HL-60 (cell line): ENCODE measurements at regions not wholly inside any gene's neighbourhood (a gene's known extent, or its start where the extent isn't known, plus 50 kb on each side); places are given as distances from the start of the nearest gene placed in this dataset.

Experiments used
- DNase-seq, 2 experiments: peaks; one replicate each; pipeline ENCODE4 v3.0.0-alpha.2; 2010 to 2020; ENCODE audit warnings: low read depth in 1 of 2, low spot score in 1 of 2
- H3K27ac ChIP-seq: fragments of 250-450 bp; sonication (Bioruptor Pico); replicated peaks from 2 replicates; pipeline ENCODE4 v1.5.1; 2020; ENCODE audit warnings: mild to moderate bottlenecking, moderate library complexity
- H3K27me3 ChIP-seq: fragments of 250-450 bp; sonication (Bioruptor Pico); 2 replicates; pipeline ENCODE4 v1.5.1; 2021; ENCODE audit warnings: mild to moderate bottlenecking, moderate library complexity; ENCODE audit not compliant: insufficient read depth, poor library complexity, severe bottlenecking
- H3K4me3 ChIP-seq: replicated peaks from 2 replicates; pipeline ENCODE4 v1.5.1; 2011; ENCODE audit warnings: mild to moderate bottlenecking, control low read depth, low read length; ENCODE audit not compliant: insufficient read depth
- GABPA ChIP-seq: IDR thresholded peaks from 2 replicates; pipeline ENCODE4 v1.6.1; 2012; ENCODE audit warnings: low read depth
- POLR2AphosphoS5 ChIP-seq: IDR thresholded peaks from 2 replicates; pipeline ENCODE4 v1.6.1; 2012; ENCODE audit warnings: low read depth
- SPI1 ChIP-seq: IDR thresholded peaks from 2 replicates; pipeline ENCODE4 v1.6.1; 2012; ENCODE audit warnings: low read depth, mild to moderate bottlenecking, borderline replicate concordance
- TF ChIP-seq, protein P1 (sequence below): IDR thresholded peaks from 2 replicates; pipeline ENCODE4 v1.6.1; 2012; ENCODE audit warnings: low read depth; ENCODE audit not compliant: insufficient replicate concordance
- TF ChIP-seq, protein P2 (sequence below): IDR thresholded peaks from one replicate; pipeline ENCODE4 v1.5.1; 2011; ENCODE audit warnings: low read length, control low read depth, inconsistent platforms; ENCODE audit not compliant: insufficient read depth

DNA sequence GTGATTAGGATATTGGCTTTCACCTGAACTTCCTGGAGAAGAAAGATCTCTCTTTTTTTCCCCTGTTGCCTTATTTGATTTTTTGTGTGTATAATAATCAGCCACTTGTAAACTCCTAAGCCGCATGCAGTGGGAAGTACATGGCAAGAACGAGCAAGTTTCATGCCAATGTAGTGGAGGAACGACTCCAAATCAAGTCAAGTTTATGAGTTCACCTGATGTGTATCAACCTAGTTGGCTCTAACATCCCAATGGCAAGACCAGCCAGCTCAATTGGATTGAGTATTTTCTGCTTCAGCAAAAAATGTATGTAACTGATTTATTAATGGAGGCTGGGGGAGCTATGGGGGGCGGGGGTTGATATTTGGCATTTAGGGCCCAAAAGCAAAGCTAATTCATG lies 65.5 kb upstream of the LYZL1 start:
- Histone ChIP-seq H3K27ac (no peak overlapping the region), H3K4me3 (no peak overlapping the region), H3K27me3 (no peaks in the 10 kb centered on the region)
- DNase-seq, result no peak
- no peak for TF ChIP-seq SPI1
- no peak for TF ChIP-seq POLR2AphosphoS5
- TF ChIP-seq, protein P1, sequence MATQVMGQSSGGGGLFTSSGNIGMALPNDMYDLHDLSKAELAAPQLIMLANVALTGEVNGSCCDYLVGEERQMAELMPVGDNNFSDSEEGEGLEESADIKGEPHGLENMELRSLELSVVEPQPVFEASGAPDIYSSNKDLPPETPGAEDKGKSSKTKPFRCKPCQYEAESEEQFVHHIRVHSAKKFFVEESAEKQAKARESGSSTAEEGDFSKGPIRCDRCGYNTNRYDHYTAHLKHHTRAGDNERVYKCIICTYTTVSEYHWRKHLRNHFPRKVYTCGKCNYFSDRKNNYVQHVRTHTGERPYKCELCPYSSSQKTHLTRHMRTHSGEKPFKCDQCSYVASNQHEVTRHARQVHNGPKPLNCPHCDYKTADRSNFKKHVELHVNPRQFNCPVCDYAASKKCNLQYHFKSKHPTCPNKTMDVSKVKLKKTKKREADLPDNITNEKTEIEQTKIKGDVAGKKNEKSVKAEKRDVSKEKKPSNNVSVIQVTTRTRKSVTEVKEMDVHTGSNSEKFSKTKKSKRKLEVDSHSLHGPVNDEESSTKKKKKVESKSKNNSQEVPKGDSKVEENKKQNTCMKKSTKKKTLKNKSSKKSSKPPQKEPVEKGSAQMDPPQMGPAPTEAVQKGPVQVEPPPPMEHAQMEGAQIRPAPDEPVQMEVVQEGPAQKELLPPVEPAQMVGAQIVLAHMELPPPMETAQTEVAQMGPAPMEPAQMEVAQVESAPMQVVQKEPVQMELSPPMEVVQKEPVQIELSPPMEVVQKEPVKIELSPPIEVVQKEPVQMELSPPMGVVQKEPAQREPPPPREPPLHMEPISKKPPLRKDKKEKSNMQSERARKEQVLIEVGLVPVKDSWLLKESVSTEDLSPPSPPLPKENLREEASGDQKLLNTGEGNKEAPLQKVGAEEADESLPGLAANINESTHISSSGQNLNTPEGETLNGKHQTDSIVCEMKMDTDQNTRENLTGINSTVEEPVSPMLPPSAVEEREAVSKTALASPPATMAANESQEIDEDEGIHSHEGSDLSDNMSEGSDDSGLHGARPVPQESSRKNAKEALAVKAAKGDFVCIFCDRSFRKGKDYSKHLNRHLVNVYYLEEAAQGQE, result no peak
- TF ChIP-seq, protein P2, sequence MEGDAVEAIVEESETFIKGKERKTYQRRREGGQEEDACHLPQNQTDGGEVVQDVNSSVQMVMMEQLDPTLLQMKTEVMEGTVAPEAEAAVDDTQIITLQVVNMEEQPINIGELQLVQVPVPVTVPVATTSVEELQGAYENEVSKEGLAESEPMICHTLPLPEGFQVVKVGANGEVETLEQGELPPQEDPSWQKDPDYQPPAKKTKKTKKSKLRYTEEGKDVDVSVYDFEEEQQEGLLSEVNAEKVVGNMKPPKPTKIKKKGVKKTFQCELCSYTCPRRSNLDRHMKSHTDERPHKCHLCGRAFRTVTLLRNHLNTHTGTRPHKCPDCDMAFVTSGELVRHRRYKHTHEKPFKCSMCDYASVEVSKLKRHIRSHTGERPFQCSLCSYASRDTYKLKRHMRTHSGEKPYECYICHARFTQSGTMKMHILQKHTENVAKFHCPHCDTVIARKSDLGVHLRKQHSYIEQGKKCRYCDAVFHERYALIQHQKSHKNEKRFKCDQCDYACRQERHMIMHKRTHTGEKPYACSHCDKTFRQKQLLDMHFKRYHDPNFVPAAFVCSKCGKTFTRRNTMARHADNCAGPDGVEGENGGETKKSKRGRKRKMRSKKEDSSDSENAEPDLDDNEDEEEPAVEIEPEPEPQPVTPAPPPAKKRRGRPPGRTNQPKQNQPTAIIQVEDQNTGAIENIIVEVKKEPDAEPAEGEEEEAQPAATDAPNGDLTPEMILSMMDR, result no peak
- TF ChIP-seq GABPA, result no peak

DNA sequence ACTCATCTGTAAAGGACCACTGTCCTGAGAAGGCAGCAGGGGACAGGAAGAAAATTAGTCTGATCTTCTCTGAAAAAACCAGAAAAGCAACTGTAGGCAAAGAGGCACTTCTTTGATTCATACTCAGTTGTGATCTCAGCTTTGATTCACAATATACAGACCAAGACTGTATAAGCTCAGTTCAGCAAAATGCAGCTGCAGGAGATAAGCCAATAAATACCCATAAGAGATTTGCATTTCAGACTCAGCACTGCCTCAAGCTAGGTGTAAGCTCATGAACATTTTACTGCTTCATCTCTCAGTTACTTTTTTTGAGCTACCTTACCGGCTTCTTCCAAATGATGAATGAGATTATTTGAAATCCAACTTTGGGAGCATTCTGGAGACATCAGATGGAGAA lies 64.2 kb upstream of the LYZL1 start:
- DNase-seq, result no peak
- H3K27ac ChIP-seq, result no peak overlapping the region
- no peaks in the 10 kb centered on the region for H3K27me3 ChIP-seq
- TF ChIP-seq SPI1 (no peak), POLR2AphosphoS5 (no peak), GABPA (no peak)
- TF ChIP-seq, protein P2, result no peak
- TF ChIP-seq, protein P1, result no peak
- no peak overlapping the region for H3K4me3 ChIP-seq

DNA sequence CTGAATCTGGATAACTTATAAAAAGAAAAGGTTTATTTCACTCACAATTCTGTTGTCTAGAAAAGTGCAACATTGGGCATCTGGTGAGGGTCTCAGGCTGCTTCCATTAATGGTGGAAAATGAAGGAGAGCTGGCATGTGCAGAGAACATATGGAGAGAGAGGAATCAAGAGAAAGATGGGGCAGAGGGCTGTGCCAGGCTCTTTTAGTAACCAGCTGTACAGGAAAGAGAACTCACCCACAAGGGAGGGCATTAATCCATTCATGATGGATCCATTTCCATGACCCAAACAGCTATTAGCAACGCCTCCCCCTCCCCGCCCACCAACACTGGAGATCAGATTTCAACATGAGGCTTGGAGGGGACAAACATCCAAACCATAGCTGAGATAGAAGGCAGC lies 61.7 kb upstream of the LYZL1 start:
- Histone ChIP-seq H3K4me3 (no peak overlapping the region), H3K27me3 (no peaks in the 10 kb centered on the region), H3K27ac (no peak overlapping the region)
- no peak for TF ChIP-seq GABPA
- TF ChIP-seq, protein P2, result no peak
- no peak for TF ChIP-seq POLR2AphosphoS5
- no peak for TF ChIP-seq SPI1
- DNase-seq, result no peak

DNA sequence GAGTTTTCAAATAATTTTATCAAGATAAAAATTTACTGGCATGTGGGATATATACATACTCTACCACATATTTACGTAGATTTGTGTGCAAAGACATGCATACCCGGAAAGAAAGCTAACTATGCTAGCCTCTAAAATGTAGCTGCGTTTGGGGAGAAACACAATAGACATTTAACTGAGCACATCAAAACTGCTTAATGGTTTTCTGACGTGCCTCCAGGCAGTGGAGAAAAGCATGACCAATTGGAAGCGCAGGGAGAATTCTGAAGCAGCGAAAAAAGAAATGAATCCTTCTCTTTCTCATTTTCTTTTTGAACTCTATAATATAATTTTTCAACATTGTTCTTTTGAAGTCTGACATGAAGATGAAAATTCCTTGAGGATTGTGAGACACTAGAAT lies 60.3 kb upstream of the LYZL1 start:
- TF ChIP-seq GABPA (no peak), POLR2AphosphoS5 (no peak), SPI1 (no peak)
- TF ChIP-seq, protein P2, result no peak
- TF ChIP-seq, protein P1, result no peak
- Histone ChIP-seq H3K27ac (no peak overlapping the region), H3K27me3 (no peaks in the 10 kb centered on the region), H3K4me3 (no peak overlapping the region)
- no peak for DNase-seq
